H1 (cell line): ENCODE measurements at regions not wholly inside any gene's neighbourhood (a gene's known extent, or its start where the extent isn't known, plus 50 kb on each side); places are given as distances from the start of the nearest gene placed in this dataset.

Source experiments
- BRCA1 ChIP-seq: IDR thresholded peaks from 2 replicates; pipeline ENCODE4 v1.6.1; 2012; ENCODE audit warnings: low read depth, low read length, improper control_type of control experiment
- CTCF ChIP-seq, 3 experiments: IDR thresholded peaks; 1 replicate in 2 of 3; 2 replicates in 1 of 3; pipeline versions ENCODE4 v1.5.1 to v1.6.1; 2011; ENCODE audit warnings: low read length in 3 of 3, mild to moderate bottlenecking in 3 of 3, inconsistent platforms in 2 of 3, low read depth in 1 of 3, moderate library complexity in 1 of 3; ENCODE audit not compliant: insufficient read depth in 1 of 3; ENCODE audit errors: control extremely low read depth in 1 of 3
- HDAC6 ChIP-seq: IDR thresholded peaks from one replicate; pipeline ENCODE4 v1.7.1; 2012; ENCODE audit warnings: low read depth, mild to moderate bottlenecking, inconsistent platforms, low read length, moderate library complexity
- KDM1A ChIP-seq: fragments of 200-600, 300-600 bp; sonication (generic); IDR thresholded peaks from 2 replicates; pipeline ENCODE4 v1.7.1; 2016; ENCODE audit warnings: mild to moderate bottlenecking, low read length, borderline replicate concordance
- POLR2AphosphoS5 ChIP-seq: IDR thresholded peaks from 2 replicates; pipeline ENCODE4 v1.6.1; 2011; ENCODE audit warnings: low read depth, low read length
- SP4 ChIP-seq: IDR thresholded peaks from 2 replicates; pipeline ENCODE4 v1.6.1; 2012; ENCODE audit warnings: low read length, inconsistent platforms
- TAF7 ChIP-seq: optimal IDR thresholded peaks from 2 replicates; pipeline ENCODE3; 2011; ENCODE audit warnings: low read depth, mild to moderate bottlenecking, inconsistent platforms, low read length, moderate library complexity, borderline replicate concordance
- ZNF274 ChIP-seq: IDR thresholded peaks from 2 replicates; pipeline ENCODE4 v1.7.0; 2012; ENCODE audit warnings: low read length, borderline replicate concordance; ENCODE audit errors: extremely low read depth

GRCh38 chr14:85350667-85351066 is 179.3 kb upstream of the FLRT2 start:
- TF ChIP-seq CTCF (IDR thresholded peaks at IDR 0.05; ENCODE audit: control extremely low read depth in 1 of 3, insufficient read depth in 1 of 3, low read depth in 1 of 3, low read length in 3 of 3) (no peak), KDM1A (no peak), BRCA1 (no peak), POLR2AphosphoS5 (no peak), HDAC6 (no peak), TAF7 (no peak), SP4 (no peak), ZNF274 (no peak)
